Hematopoietic multipotent progenitor cell (in vitro differentiated cells): ENCODE measurements at regions not wholly inside any gene's neighbourhood (a gene's known extent, or its start where the extent isn't known, plus 50 kb on each side); places are given as distances from the start of the nearest gene placed in this dataset.
"Not testable (repeated sequence)": the region's sequence is repeated elsewhere in the genome, so short reads cannot be mapped to it uniquely, and the experiment has no call there.

Experiments
- DNase-seq, 3 donors: peaks; one replicate each; pipeline ENCODE4 v3.0.0-alpha.2; 2011 to 2015; ENCODE audit warnings: low read depth in 2 of 3, low spot score in 2 of 3

GRCh38 chr2:142767847-142768246 is 109.6 kb upstream of the KYNU start:
- DNase-seq: no peak

- no peak for DNase-seq
These were observed 118.5 kb upstream of the KYNU start for GRCh38 chr2:142758973-142759372.

GRCh38 chr2:142757111-142757510 is 120.4 kb upstream of the KYNU start:
- no peak for DNase-seq

GRCh38 chr2:142756430-142756829 is 121.0 kb upstream of the KYNU start:
- no peak for DNase-seq

- DNase-seq: no peak
These were observed 122.3 kb upstream of the KYNU start for GRCh38 chr2:142755191-142755590.

GRCh38 chr2:142754182-142754581 is 123.3 kb upstream of the KYNU start:
- no peak for DNase-seq

GRCh38 chr2:142750858-142751257 is 126.6 kb upstream of the KYNU start:
- no peak for DNase-seq

- DNase-seq: no peak
These were observed 128.8 kb upstream of the KYNU start for GRCh38 chr2:142748559-142749099.

GRCh38 chr2:142745691-142746090 is 131.8 kb upstream of the KYNU start:
- DNase-seq: no peak

GRCh38 chr2:142742371-142743214 is 134.9 kb upstream of the KYNU start:
- DNase-seq: no peak

GRCh38 chr2:142741764-142742269 is 135.6 kb upstream of the KYNU start:
- no peak for DNase-seq

GRCh38 chr2:142734770-142735169 is 142.7 kb upstream of the KYNU start:
- DNase-seq: no peak

GRCh38 chr2:142734231-142734630 is 143.2 kb upstream of the KYNU start:
- no peak for DNase-seq

- not testable (repeated sequence) for DNase-seq
These were observed 147.7 kb upstream of the KYNU start for GRCh38 chr2:142729814-142730213.

- not testable (repeated sequence) for DNase-seq
These were observed 149.5 kb upstream of the KYNU start for GRCh38 chr2:142727821-142728478.

- no peak for DNase-seq
These were observed 152.1 kb upstream of the KYNU start for GRCh38 chr2:142725386-142725785.

- no peak for DNase-seq
These were observed 152.6 kb upstream of the KYNU start for GRCh38 chr2:142724713-142725349.

- DNase-seq: peak in 2 of 3 donors; percentile 3 to 47
These were observed 153.3 kb upstream of the KYNU start for GRCh38 chr2:142724186-142724585.

GRCh38 chr2:142723236-142723635 is 154.2 kb upstream of the KYNU start:
- no peak for DNase-seq

GRCh38 chr2:142722569-142722968 is 154.9 kb upstream of the KYNU start:
- no peak for DNase-seq

- no peak for DNase-seq
These were observed 155.4 kb upstream of the KYNU start for GRCh38 chr2:142722086-142722485.
